Muscle of leg (tissue), 3 donors: ENCODE measurements at regions not wholly inside any gene's neighbourhood (a gene's known extent, or its start where the extent isn't known, plus 50 kb on each side); places are given as distances from the start of the nearest gene placed in this dataset.

Experiments used
- DNase-seq: peaks from one replicate; pipeline ENCODE4 v3.0.0; 2013
- H3K27ac ChIP-seq: one replicate; pipeline ENCODE4 v1.5.1; 2013; ENCODE audit warnings: mild to moderate bottlenecking, low read length, control low read depth
- H3K27me3 ChIP-seq: one replicate; pipeline ENCODE4 v1.6.1; 2013; ENCODE audit warnings: low read length; ENCODE audit not compliant: control insufficient read depth, insufficient read depth
- H3K36me3 ChIP-seq: one replicate; pipeline ENCODE4 v1.6.1; 2013; ENCODE audit warnings: low read length; ENCODE audit not compliant: control insufficient read depth, insufficient read depth
- H3K4me1 ChIP-seq: one replicate; pipeline ENCODE4 v1.6.1; 2013; ENCODE audit warnings: low read length; ENCODE audit not compliant: control insufficient read depth, insufficient read depth
- H3K4me3 ChIP-seq: one replicate; pipeline ENCODE4 v1.5.1; 2013; ENCODE audit warnings: low read length, control low read depth
- H3K9me3 ChIP-seq: replicated peaks from 2 replicates; pipeline ENCODE4 v1.6.1; 2013; ENCODE audit warnings: low read depth, low read length; ENCODE audit not compliant: control insufficient read depth
- WGBS: methylation state at CpG from one replicate; pipeline ENCODE4 v1.1.5; 2013; ENCODE audit warnings: missing lambda C conversion rate; ENCODE audit not compliant: insufficient coverage; 5-methylcytosine and 5-hydroxymethylcytosine counted together

- WGBS, result no CpG with 5 or more reads among the region's 4 CpGs
Measured at GRCh38 chr2:76599732-76600368, 889.1 kb upstream of the GCFC2 start.

GRCh38 chr2:76584474-76584873 is 873.8 kb upstream of the GCFC2 start:
- no peak overlapping the region for H3K4me3 ChIP-seq
- WGBS, result no CpG with 5 or more reads among the region's 3 CpGs
- H3K4me1 ChIP-seq, result no peaks in the 10 kb centered on the region
- DNase-seq, result no peak
- no peaks in the 10 kb centered on the region for H3K27me3 ChIP-seq
- H3K36me3 ChIP-seq, result no peaks in the 10 kb centered on the region
- no peaks in the 10 kb centered on the region for H3K9me3 ChIP-seq
- no peak overlapping the region for H3K27ac ChIP-seq

More at GRCh38 chr2:76599732-76600368, 889.1 kb upstream of the GCFC2 start:
- Histone ChIP-seq H3K27ac (no peak overlapping the region), H3K36me3 (no peaks in the 10 kb centered on the region), H3K9me3 (no peaks in the 10 kb centered on the region), H3K4me1 (no peaks in the 10 kb centered on the region), H3K27me3 (no peaks in the 10 kb centered on the region), H3K4me3 (no peak overlapping the region)
- peak; percentile 90 for DNase-seq

- Histone ChIP-seq H3K4me1 (no peaks in the 10 kb centered on the region), H3K9me3 (no peaks in the 10 kb centered on the region), H3K27ac (no peak overlapping the region), H3K27me3 (no peaks in the 10 kb centered on the region), H3K4me3 (no peak overlapping the region), H3K36me3 (no peaks in the 10 kb centered on the region)
- no peak for DNase-seq
- no CpG with 5 or more reads among the region's 3 CpGs for WGBS
Measured at GRCh38 chr2:76579911-76580310, 869.2 kb upstream of the GCFC2 start.

GRCh38 chr2:76572981-76573380 is 862.3 kb upstream of the GCFC2 start:
- Histone ChIP-seq H3K27ac (no peak overlapping the region), H3K9me3 (no peaks in the 10 kb centered on the region), H3K4me3 (no peak overlapping the region), H3K4me1 (no peaks in the 10 kb centered on the region), H3K36me3 (no peaks in the 10 kb centered on the region), H3K27me3 (no peaks in the 10 kb centered on the region)
- no CpG with 5 or more reads among the region's 2 CpGs for WGBS
- DNase-seq, result no peak

GRCh38 chr2:76569819-76570218 is 859.1 kb upstream of the GCFC2 start:
- no peak overlapping the region for H3K27ac ChIP-seq
- H3K36me3 ChIP-seq, result no peaks in the 10 kb centered on the region
- no peaks in the 10 kb centered on the region for H3K4me1 ChIP-seq
- 53% methylated on average over 6 of the region's 6 CpGs for WGBS
- no peak for DNase-seq
- no peaks in the 10 kb centered on the region for H3K9me3 ChIP-seq
- no peak overlapping the region for H3K4me3 ChIP-seq
- H3K27me3 ChIP-seq, result no peaks in the 10 kb centered on the region

- H3K27ac ChIP-seq, result no peak overlapping the region
- H3K9me3 ChIP-seq, result no peaks in the 10 kb centered on the region
- no peaks in the 10 kb centered on the region for H3K4me1 ChIP-seq
- H3K27me3 ChIP-seq, result no peaks in the 10 kb centered on the region
- DNase-seq, result no peak
- 78% methylated on average over 4 of the region's 5 CpGs for WGBS
- no peaks in the 10 kb centered on the region for H3K36me3 ChIP-seq
- H3K4me3 ChIP-seq, result no peak overlapping the region
Measured at GRCh38 chr2:76567478-76567877, 856.8 kb upstream of the GCFC2 start.

- no peak for DNase-seq
- Histone ChIP-seq H3K27me3 (no peaks in the 10 kb centered on the region), H3K4me3 (no peak overlapping the region), H3K36me3 (no peaks in the 10 kb centered on the region), H3K4me1 (no peaks in the 10 kb centered on the region), H3K9me3 (no peaks in the 10 kb centered on the region), H3K27ac (no peak overlapping the region)
- no CpG with 5 or more reads among the region's 2 CpGs for WGBS
Measured at GRCh38 chr2:76564734-76565133, 854.0 kb upstream of the GCFC2 start.

GRCh38 chr2:76563730-76564129 is 853.0 kb upstream of the GCFC2 start:
- Histone ChIP-seq H3K4me3 (no peak overlapping the region), H3K27ac (no peak overlapping the region), H3K9me3 (no peaks in the 10 kb centered on the region), H3K36me3 (no peaks in the 10 kb centered on the region), H3K4me1 (no peaks in the 10 kb centered on the region), H3K27me3 (no peaks in the 10 kb centered on the region)
- DNase-seq, result no peak
- no CpG with 5 or more reads among the region's 9 CpGs for WGBS

GRCh38 chr2:76558157-76558556 is 847.4 kb upstream of the GCFC2 start:
- H3K4me3 ChIP-seq, result no peak overlapping the region
- DNase-seq, result no peak
- H3K27ac ChIP-seq, result no peak overlapping the region
- no peaks in the 10 kb centered on the region for H3K4me1 ChIP-seq
- no peaks in the 10 kb centered on the region for H3K27me3 ChIP-seq
- H3K36me3 ChIP-seq, result no peaks in the 10 kb centered on the region
- no peaks in the 10 kb centered on the region for H3K9me3 ChIP-seq

- Histone ChIP-seq H3K27me3 (no peaks in the 10 kb centered on the region), H3K4me1 (no peaks in the 10 kb centered on the region), H3K36me3 (no peaks in the 10 kb centered on the region), H3K9me3 (no peaks in the 10 kb centered on the region), H3K27ac (no peak overlapping the region), H3K4me3 (no peak overlapping the region)
- no CpG with 5 or more reads among the region's 2 CpGs for WGBS
- DNase-seq, result no peak
Measured at GRCh38 chr2:76556018-76556417, 845.3 kb upstream of the GCFC2 start.

GRCh38 chr2:76546207-76546606 is 835.5 kb upstream of the GCFC2 start:
- H3K4me1 ChIP-seq, result no peaks in the 10 kb centered on the region
- H3K4me3 ChIP-seq, result no peak overlapping the region
- no CpG with 5 or more reads among the region's 1 CpG for WGBS

More at GRCh38 chr2:76546207-76546606, 835.5 kb upstream of the GCFC2 start:
- H3K27ac ChIP-seq, result no peak overlapping the region
- H3K27me3 ChIP-seq, result no peaks in the 10 kb centered on the region
- no peaks in the 10 kb centered on the region for H3K9me3 ChIP-seq
- DNase-seq, result no peak
- no peaks in the 10 kb centered on the region for H3K36me3 ChIP-seq
